Activated T-cell treated with anti-CD3 and anti-CD28 coated beads, Interleukin-2, amount 50 U/mL, for 72 hours (primary cell): ENCODE measurements at regions not wholly inside any gene's neighbourhood (a gene's known extent, or its start where the extent isn't known, plus 50 kb on each side); places are given as distances from the start of the nearest gene placed in this dataset.
A peak's percentile ranks its signal among the peaks of the same experiment; 100 is the strongest.
"Not testable (repeated sequence)": the region's sequence is repeated elsewhere in the genome, so short reads cannot be mapped to it uniquely, and the experiment has no call there.

ENCODE experiments used
- ATAC-seq, 2 donors: fragments of 150-1000 bp; cut with Tn5 transposase; replicated peaks in 1 of 2; 2 replicates each; pipeline ENCODE4 v1.10.0; 2021; ENCODE audit warnings: moderate library complexity in 2 of 2, mild to moderate bottlenecking in 1 of 2
- DNase-seq, 2 donors: peaks; one replicate each; pipeline ENCODE4 v3.0.0; 2021 to 2022; ENCODE audit warnings: mixed read lengths in 1 of 2
- H3K27ac Mint-ChIP-seq: one replicate; pipeline ENCODE4 v1.8.0; 2022; ENCODE audit warnings: mild to moderate bottlenecking, moderate library complexity, mixed read lengths
- H3K27me3 Mint-ChIP-seq: one replicate; pipeline ENCODE4 v1.8.0; 2022; ENCODE audit warnings: low read depth, mixed read lengths
- H3K36me3 Mint-ChIP-seq, 2 donors: one replicate each; pipeline ENCODE4 v1.8.0; 2022; ENCODE audit warnings: mixed read lengths in 2 of 2, mild to moderate bottlenecking in 1 of 2; ENCODE audit not compliant: insufficient read depth in 2 of 2
- H3K4me1 Mint-ChIP-seq: one replicate; pipeline ENCODE4 v1.8.0; 2022; ENCODE audit warnings: low read depth, mixed read lengths
- H3K4me3 Mint-ChIP-seq, 2 donors: one replicate each; pipeline ENCODE4 v1.8.0; 2022; ENCODE audit warnings: mild to moderate bottlenecking in 2 of 2, mixed read lengths in 2 of 2, moderate library complexity in 2 of 2
- H3K9me3 Mint-ChIP-seq, 2 donors: one replicate each; pipeline ENCODE4 v1.8.0; 2022; ENCODE audit warnings: mixed read lengths in 2 of 2

- Mint-ChIP-seq H3K4me1 (peaks cover 15% of the 10 kb centered on the region), H3K27ac (no peak overlapping the region), H3K9me3 (no peaks in the 10 kb centered on the region), H3K4me3 (no peak overlapping the region), H3K36me3 (no peaks in the 10 kb centered on the region), H3K27me3 (peaks cover 6% of the 10 kb centered on the region)
- DNase-seq (no peak), ATAC-seq (no peak)
Measured at GRCh38 chr13:76829572-76830327, 56.5 kb downstream of the KCTD12 start.

- H3K27ac Mint-ChIP-seq: peak overlapping the region; percentile 6
- peak overlapping the region; percentile 42 for H3K4me3 Mint-ChIP-seq
- no peaks in the 10 kb centered on the region for H3K36me3 Mint-ChIP-seq
- H3K9me3 Mint-ChIP-seq: no peaks in the 10 kb centered on the region
- ATAC-seq: peak; percentile 85 to 87
- H3K27me3 Mint-ChIP-seq: peaks cover 6% of the 10 kb centered on the region
- DNase-seq: peak; percentile 6 to 15
- H3K4me1 Mint-ChIP-seq: peaks cover 15% of the 10 kb centered on the region
Measured at GRCh38 chr13:76828316-76828741, 57.9 kb downstream of the KCTD12 start.

- no peaks in the 10 kb centered on the region for H3K36me3 Mint-ChIP-seq
- ATAC-seq: no peak
- H3K27me3 Mint-ChIP-seq: peaks cover 6% of the 10 kb centered on the region
- no peak overlapping the region for H3K27ac Mint-ChIP-seq
- no peak overlapping the region for H3K4me3 Mint-ChIP-seq
- H3K9me3 Mint-ChIP-seq: no peaks in the 10 kb centered on the region
- no peak for DNase-seq
- peaks cover 15% of the 10 kb centered on the region for H3K4me1 Mint-ChIP-seq
Measured at GRCh38 chr13:76826527-76826926, 59.7 kb downstream of the KCTD12 start.

- ATAC-seq (no peak), DNase-seq (no peak)
- no peak overlapping the region for H3K27ac Mint-ChIP-seq
- H3K4me1 Mint-ChIP-seq: peaks cover 10% of the 10 kb centered on the region
- H3K27me3 Mint-ChIP-seq: no peaks in the 10 kb centered on the region
- H3K36me3 Mint-ChIP-seq: no peaks in the 10 kb centered on the region
- no peaks in the 10 kb centered on the region for H3K9me3 Mint-ChIP-seq
- H3K4me3 Mint-ChIP-seq: no peak overlapping the region
Measured at GRCh38 chr13:76825430-76825829, 60.8 kb downstream of the KCTD12 start.

DNA sequence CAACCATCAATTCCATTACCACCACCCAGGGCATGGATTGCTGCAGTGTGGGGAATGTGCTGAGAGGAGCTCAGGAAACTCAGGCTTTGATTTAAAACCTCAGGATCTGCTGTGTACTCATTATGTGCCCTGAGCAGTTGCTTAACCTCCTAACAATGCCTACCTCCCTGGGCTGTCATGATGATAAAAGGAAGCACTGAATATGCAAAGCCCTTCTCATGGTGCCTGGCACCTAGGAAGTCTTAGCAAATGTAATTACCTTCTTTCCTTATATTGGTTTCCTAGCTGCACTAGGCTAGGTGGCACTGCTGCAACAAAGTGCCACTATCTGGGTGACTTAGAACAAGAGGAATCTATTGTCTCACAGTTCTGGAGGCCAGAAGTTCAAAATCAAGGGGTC is 62.2 kb downstream of the KCTD12 start:
- H3K27ac Mint-ChIP-seq: no peak overlapping the region
- H3K4me1 Mint-ChIP-seq: peaks cover 9% of the 10 kb centered on the region
- DNase-seq (no peak), ATAC-seq (no peak)
- H3K9me3 Mint-ChIP-seq: no peaks in the 10 kb centered on the region
- no peaks in the 10 kb centered on the region for H3K27me3 Mint-ChIP-seq
- no peaks in the 10 kb centered on the region for H3K36me3 Mint-ChIP-seq
- H3K4me3 Mint-ChIP-seq: no peak overlapping the region

DNA sequence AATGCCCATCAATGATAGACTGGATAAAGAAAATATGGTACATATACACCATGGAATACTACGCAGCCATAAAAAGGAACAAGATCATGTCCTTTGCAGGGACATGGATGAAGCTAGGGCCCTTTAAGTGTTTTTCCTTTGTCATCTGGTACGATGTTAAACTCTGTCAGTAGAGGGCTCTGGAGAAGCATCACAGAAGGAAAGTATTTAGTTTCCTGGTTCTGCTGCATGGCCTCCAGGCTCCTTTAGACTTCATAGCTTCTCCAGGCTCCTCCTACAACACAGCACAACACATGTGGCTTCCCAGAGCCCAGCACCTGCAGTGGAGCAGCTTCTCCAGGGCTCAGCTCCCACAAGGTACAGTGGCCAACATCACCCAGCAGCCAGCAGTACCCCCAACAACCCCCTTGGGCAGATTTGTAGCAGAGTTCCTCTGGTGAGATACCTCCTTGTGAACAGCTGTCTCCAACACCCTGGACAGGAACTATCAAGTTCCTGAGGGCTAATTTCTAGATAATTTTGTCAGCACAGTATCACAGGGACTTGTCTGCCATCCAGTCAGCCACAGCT is 63.4 kb downstream of the KCTD12 start:
- Mint-ChIP-seq H3K4me1 (no peaks in the 10 kb centered on the region), H3K4me3 (no peak overlapping the region), H3K9me3 (no peaks in the 10 kb centered on the region), H3K36me3 (no peaks in the 10 kb centered on the region), H3K27ac (no peak overlapping the region), H3K27me3 (peaks cover 3% of the 10 kb centered on the region)
- DNase-seq (no peak), ATAC-seq (peak; percentile 45 to 69)

- not testable (repeated sequence) for H3K27ac Mint-ChIP-seq, H3K4me1 Mint-ChIP-seq, H3K36me3 Mint-ChIP-seq, H3K27me3 Mint-ChIP-seq, DNase-seq, H3K9me3 Mint-ChIP-seq, H3K4me3 Mint-ChIP-seq, ATAC-seq
Measured at GRCh38 chr13:76821222-76821621, 65.0 kb downstream of the KCTD12 start.

DNA sequence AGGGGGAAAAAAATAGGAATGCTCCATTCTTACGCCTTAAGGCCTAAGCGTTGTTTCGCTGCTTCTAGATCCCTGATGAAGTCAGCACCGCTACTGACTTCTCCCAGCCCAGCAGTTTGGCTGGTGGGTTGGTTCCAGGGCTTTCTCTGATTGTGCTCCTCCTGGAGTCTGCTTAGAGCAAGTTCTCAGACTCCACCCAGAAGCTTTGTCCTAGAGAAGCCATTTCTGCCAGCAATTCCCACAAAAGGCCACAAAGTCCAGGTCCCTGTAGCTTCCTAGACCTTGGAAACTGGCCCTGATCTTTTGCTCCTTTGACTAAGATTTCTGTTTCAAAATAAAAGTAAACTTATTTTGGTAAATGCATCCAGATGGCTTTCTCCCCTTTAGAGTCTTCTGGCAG is 65.4 kb downstream of the KCTD12 start:
- Mint-ChIP-seq H3K9me3 (no peaks in the 10 kb centered on the region), H3K27ac (no peak overlapping the region), H3K27me3 (peaks cover 14% of the 10 kb centered on the region), H3K36me3 (no peaks in the 10 kb centered on the region), H3K4me1 (no peaks in the 10 kb centered on the region), H3K4me3 (no peak overlapping the region)
- DNase-seq: no peak
- no peak for ATAC-seq

DNA sequence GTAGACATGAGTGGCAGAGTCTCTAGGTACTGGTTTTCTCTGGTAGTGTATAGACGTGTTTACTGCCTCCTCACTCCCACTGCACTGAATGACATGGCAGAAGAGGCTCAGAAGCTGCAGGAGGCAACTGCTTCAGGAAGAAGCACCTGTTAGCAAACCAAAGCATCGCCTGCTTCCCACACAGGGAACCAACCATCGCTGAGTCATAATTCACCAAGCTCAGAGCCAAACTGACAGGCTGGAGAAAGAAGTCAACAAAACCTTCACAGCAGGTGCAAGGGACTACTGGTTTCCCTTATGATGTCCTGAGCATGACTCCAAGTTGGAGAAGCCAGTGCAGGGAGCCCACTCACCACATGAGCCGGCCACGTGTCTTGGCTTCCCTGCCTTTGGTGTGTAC is 69.8 kb downstream of the KCTD12 start:
- H3K9me3 Mint-ChIP-seq: peaks cover 0 to under 1% of the 10 kb centered on the region in 2 donors
- peak; percentile 49 to 62 for ATAC-seq
- H3K27me3 Mint-ChIP-seq: peaks cover 27% of the 10 kb centered on the region
- DNase-seq: peak in 1 of 2 donors; percentile 4
- no peak overlapping the region for H3K27ac Mint-ChIP-seq
- H3K4me1 Mint-ChIP-seq: no peaks in the 10 kb centered on the region
- H3K4me3 Mint-ChIP-seq: no peak overlapping the region
- no peaks in the 10 kb centered on the region for H3K36me3 Mint-ChIP-seq

DNA sequence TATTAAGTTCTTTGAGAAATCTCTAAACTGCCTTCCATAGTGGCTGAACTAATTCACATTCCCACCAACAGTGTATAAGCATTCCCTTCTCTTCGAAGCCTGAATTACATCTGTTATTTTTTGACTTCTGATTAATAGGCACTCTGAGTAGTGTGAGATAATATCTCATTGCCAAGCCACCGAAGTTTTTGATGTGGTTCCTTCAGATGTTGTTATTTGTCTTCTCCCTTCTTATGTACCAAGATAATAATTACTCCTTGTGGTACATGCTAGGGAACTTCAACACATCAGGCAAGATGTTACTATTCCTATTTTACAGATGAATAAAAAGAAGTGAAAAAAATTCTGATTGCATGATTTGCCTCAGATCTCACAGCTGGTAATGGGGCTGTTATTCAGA is 70.9 kb downstream of the KCTD12 start:
- H3K27ac Mint-ChIP-seq: no peak overlapping the region
- no peak overlapping the region for H3K4me3 Mint-ChIP-seq
- H3K36me3 Mint-ChIP-seq: no peaks in the 10 kb centered on the region
- ATAC-seq: no peak
- no peak for DNase-seq
- peaks cover 0 to 3% of the 10 kb centered on the region in 2 donors for H3K9me3 Mint-ChIP-seq
- no peaks in the 10 kb centered on the region for H3K4me1 Mint-ChIP-seq
- peaks cover 30% of the 10 kb centered on the region for H3K27me3 Mint-ChIP-seq

GRCh38 chr13:76813891-76814290 is 72.3 kb downstream of the KCTD12 start:
- H3K9me3 Mint-ChIP-seq: peaks cover 6 to 8% of the 10 kb centered on the region in 2 donors
- no peak for ATAC-seq
- DNase-seq: no peak
- no peaks in the 10 kb centered on the region for H3K4me1 Mint-ChIP-seq
- peaks cover 0 to 3% of the 10 kb centered on the region in 2 donors for H3K36me3 Mint-ChIP-seq
- H3K27ac Mint-ChIP-seq: no peak overlapping the region
- H3K4me3 Mint-ChIP-seq: no peak overlapping the region
- peaks cover 30% of the 10 kb centered on the region for H3K27me3 Mint-ChIP-seq

- no peak overlapping the region for H3K27ac Mint-ChIP-seq
- H3K27me3 Mint-ChIP-seq: peaks cover 30% of the 10 kb centered on the region
- no peak overlapping the region for H3K4me3 Mint-ChIP-seq
- ATAC-seq (no peak), DNase-seq (no peak)
- no peaks in the 10 kb centered on the region for H3K4me1 Mint-ChIP-seq
- H3K9me3 Mint-ChIP-seq: peaks cover 8 to 9% of the 10 kb centered on the region in 2 donors
- H3K36me3 Mint-ChIP-seq: peaks cover 0 to 3% of the 10 kb centered on the region in 2 donors
Measured at GRCh38 chr13:76813000-76813691, 73.1 kb downstream of the KCTD12 start.

GRCh38 chr13:76812206-76812897 is 73.9 kb downstream of the KCTD12 start:
- ATAC-seq (no peak), DNase-seq (no peak)
- no peaks in the 10 kb centered on the region for H3K4me1 Mint-ChIP-seq
- peaks cover 0 to 3% of the 10 kb centered on the region in 2 donors for H3K36me3 Mint-ChIP-seq
- peaks cover 9% of the 10 kb centered on the region in 2 donors for H3K9me3 Mint-ChIP-seq
- peaks cover 23% of the 10 kb centered on the region for H3K27me3 Mint-ChIP-seq
- H3K4me3 Mint-ChIP-seq: no peak overlapping the region
- no peak overlapping the region for H3K27ac Mint-ChIP-seq
